Stimulated activated CD4-positive, alpha-beta T cell treated with anti-CD3 and anti-CD28 coated beads, Interleukin-15, amount 100 ng/mL, for 1 hour (primary cell): ENCODE measurements at regions not wholly inside any gene's neighbourhood (a gene's known extent, or its start where the extent isn't known, plus 50 kb on each side); places are given as distances from the start of the nearest gene placed in this dataset.
"Not testable (repeated sequence)": the region's sequence is repeated elsewhere in the genome, so short reads cannot be mapped to it uniquely, and the experiment has no call there.

ENCODE experiments used
- DNase-seq, 2 donors: peaks; one replicate each; pipeline ENCODE4 v3.0.0-alpha.2; 2020; ENCODE audit warnings: low read depth in 1 of 2, low spot score in 1 of 2

DNA sequence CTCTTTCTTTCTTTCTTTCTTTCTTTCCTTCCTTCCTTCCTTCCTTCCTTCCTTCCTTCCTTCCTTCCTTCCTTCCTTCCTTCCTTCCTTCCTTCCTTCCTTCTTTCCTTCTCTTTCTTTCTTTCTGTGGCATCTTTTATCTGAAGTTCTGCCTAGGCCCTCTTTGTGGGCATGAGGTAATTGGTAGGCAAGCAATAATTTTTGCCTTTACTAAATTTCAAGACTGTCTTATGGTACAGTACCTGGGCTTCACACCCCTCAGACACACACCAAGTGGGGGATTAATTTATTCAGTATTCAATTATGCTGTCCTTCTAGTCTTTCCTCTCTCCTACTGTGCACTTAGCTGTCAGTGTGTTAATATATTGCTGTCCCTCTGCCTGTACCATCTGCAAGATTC lies 155.5 kb downstream of the OXSM start:
- no peak for DNase-seq

DNA sequence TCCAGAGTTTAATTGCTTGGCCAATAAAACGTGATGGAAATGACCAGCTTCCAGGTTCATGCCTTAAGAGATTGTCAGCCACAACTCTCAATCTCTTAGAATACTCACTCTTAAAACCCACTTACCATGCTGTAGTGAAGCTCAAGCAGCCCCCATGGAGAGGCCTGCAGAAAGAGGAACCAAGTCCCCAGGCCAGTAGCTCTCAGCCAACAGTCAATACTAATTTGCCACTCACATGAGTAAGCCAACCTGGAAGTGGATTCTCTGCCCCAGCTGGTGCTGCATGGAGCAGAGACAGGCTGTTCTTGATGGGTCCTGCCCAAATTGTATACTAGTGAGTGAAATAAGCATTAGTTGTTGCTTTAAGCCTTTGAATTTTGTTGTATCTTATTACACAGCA lies 155.9 kb downstream of the OXSM start:
- DNase-seq: no peak

DNA sequence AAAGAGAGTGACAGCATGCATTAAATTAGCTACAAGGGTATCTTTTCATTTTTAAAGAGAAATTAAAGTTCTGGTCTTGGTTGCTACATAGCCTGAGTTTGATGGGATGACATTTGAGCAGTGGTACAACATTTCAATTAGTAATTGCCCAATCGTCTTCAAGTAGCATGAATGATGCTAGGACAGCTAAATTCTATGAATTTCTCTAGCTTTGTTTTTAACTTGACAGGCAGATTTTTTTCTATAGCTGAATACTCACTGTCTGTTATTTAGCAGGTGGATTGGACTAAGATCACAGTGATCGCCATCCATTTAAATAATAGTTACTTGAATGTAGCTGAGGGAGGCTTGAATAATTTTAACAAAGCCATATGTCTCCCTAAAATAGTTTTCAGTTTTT lies 162.2 kb downstream of the OXSM start:
- no peak for DNase-seq

- DNase-seq: no peak
These were observed 167.1 kb downstream of the OXSM start for GRCh38 chr3:25957026-25957425.

DNA sequence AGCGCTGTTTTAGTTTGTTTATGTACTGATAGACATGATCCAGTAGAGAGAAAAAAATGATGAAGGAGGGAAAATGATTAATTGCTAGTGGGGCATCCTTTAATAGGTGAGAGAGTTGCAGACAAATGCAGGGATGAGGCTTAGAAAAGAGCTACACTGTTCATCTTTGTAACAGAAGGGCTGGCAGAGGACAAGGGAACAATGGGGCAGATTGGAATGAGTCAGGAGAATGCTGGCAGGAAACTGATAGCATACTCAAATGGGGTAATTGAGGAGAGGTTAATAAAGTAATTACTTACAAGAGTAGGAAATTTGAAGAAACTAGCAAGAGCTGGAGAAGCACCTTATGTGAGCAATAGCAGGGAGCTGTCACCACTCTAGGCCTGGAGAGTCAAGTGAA lies 170.9 kb downstream of the OXSM start:
- no peak for DNase-seq

DNA sequence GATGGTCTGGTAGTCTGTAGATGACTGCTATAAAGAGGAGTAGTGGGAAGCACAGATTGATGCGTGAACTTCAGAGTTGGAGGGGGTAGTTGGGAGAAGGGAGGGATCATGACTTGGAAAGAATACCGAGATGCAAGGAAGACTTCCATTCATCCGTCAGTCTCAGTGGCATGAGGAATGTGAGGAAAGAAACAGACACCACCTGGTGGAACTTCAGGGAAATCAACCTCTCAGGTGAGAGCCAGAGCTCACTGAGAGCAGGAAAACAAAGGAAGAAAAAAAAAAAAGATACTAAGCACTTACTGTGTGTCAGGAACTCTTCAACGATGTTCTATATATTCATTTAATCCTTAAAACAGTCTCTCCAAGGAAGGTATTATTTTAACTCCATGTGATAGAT lies 172.4 kb downstream of the OXSM start:
- DNase-seq: no peak

- no peak for DNase-seq
These were observed 174.3 kb downstream of the OXSM start for GRCh38 chr3:25964141-25964540.

GRCh38 chr3:25967385-25967784 lies 177.5 kb downstream of the OXSM start:
- DNase-seq: no peak

- DNase-seq: no peak
These were observed 181.8 kb downstream of the OXSM start for GRCh38 chr3:25971736-25972135.

DNA sequence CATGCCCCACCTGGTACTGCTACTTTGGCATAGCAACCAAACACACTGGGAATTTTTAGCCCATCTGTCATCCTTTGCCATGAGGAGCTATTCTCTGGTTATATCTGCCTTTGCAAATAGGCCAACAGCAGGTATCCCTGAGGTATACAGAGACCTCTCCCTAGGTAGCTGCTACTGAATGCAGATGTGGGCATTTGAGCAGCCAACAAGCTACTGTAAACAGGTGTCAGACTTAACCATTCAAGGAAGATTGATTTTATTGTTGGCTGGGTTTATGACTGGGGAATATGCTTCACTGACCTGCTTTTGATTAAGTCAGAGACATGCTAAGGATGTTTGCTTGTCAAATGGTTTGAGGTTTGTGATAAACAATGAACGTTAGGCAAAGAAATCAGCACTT lies 183.2 kb downstream of the OXSM start:
- no peak for DNase-seq

GRCh38 chr3:25982756-25983155 lies 192.9 kb downstream of the OXSM start:
- no peak for DNase-seq

DNA sequence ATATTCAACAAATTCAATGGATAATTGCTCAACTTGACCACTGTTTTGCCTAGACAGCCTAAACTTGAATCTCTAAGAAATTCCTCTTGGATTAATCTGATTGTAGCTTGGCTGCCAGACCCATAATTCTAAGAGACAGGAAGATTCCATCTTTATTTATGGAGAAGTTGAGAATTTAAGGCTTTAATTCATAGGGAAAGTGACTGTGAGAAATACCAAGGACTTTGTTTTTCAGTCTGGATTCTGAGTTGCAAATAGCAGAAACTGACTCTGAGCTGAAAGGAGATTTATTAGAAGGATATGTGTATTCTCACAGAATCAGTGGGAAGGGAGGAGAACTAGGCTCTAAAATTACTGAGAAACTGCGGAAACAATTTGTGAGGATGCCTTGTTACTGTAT lies 195.7 kb downstream of the OXSM start:
- DNase-seq: no peak

DNA sequence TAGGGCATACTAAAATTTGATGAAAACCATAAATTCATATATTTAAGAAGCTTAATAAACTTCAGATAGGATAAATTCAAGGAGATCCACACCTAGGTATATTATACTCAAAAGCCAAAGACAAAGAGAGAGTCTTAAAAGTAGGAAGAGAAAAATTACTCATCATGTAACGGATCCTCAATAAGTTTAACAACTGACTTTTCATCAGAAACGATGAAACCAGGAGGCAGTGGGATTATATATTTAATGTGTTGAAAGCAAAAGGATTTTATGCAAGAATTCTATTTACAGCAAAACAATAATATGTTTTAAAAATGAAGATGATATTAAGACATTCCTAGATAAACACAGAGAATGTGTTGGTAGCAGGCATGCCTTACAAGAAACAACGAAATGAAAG lies 202.7 kb downstream of the OXSM start:
- DNase-seq: no peak

DNA sequence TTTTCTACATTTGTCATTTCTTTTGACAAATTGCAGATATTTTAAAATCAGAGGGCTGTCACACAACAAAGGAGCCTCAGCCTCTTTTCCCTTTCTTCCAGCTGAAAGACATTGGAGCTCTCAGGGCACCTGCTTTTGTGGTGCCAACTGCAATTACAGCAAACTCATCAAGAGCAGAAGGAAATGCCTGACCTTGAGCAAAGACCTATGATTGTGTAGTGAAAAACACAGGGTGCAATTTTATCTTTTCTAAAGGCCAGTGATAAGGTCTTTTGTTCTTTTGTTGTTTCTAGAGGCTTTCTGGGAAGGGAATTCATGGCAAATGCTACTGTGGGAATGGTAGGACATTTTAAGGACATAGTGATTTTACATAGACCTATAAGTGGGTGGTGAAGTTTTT lies 214.3 kb downstream of the OXSM start:
- DNase-seq: no peak

DNA sequence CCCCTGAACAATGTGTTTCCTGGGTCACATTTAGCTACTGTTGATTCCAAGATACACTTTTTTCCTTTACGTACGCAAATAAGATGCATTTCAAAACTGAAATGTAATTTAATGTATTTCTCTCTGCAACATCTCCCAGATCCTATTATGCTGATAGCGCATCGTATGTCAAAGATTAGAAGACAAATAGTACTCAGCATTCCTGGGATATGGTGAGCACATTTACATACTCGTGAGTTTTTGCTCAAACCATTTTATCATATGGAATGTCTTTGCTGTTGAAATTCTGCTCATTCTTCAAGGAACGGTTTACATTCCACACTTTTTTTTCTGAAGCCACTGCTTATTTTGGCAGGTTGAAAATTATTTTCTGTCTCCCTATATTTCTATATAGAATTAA lies 221.4 kb downstream of the OXSM start:
- DNase-seq: no peak

DNA sequence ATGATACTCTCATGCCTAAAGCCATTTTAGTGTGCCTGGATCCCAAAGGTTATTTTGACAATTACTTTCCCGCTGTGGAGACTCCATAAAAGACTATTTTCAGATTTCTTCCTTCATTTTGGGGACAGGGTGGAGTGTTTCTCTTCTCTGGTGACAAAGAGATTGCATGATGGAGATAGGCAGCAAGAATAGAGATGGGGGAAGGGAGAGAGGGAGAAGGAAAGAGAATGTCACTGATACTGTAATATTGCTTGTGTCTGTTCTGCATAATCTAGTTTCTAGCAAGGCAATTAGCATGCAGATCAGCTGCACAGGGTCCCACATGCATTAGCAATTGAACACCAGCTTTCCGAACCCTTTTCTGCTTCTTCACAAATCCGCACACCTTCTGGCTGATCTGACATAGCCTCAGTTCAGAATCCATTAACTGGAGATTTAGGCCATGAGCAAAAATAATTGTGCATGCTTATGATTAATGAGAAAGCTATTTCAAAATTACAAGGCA lies 222.4 kb downstream of the OXSM start:
- no peak for DNase-seq

GRCh38 chr3:26015752-26016151 lies 225.9 kb downstream of the OXSM start:
- no peak for DNase-seq

DNA sequence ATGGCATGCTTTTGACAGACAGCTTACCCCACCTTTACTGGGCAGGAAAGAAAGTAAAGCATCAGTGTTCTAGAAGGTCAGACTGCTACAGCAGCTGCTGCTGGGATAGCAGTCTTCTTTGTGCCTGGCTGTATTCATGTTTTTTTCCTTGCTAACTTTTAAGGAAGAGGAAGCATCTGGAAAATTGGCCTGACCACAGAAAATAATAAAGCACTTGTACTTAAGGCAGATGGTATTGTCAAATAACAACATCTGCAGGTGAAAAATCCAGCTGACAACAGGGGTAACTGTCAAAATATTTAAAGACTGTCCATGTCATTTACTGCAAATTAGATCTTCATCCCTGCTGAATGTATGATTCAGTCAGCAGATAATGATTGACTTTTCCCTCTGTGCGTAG lies 229.0 kb downstream of the OXSM start:
- no peak for DNase-seq

GRCh38 chr3:26024206-26024605 lies 234.3 kb downstream of the OXSM start:
- DNase-seq: not testable (repeated sequence)

- no peak for DNase-seq
These were observed 239.4 kb downstream of the OXSM start for GRCh38 chr3:26029321-26029720.

- DNase-seq: not testable (repeated sequence)
These were observed 252.2 kb downstream of the OXSM start for GRCh38 chr3:26042126-26042525.

DNA sequence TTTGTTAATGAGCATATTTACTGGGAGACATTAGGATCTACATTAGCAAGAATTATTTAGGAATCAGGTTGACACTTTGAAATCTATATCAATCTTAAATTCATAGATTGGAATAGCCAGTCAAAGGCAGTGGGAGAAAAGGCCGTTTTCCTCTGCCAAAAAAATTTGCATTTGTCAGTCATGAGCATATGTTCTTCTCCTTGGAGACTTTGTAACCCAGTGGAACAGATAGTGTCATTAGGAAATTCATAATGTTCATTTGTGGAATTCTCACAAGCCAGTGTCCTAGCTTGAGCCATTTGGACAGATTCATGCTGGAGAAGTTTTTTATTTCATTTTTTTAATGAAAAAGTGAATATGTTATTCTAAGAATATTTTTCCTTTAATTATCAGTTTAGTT lies 260.1 kb downstream of the OXSM start:
- DNase-seq: no peak

GRCh38 chr3:26050776-26051175 lies 260.9 kb downstream of the OXSM start:
- no peak for DNase-seq

DNA sequence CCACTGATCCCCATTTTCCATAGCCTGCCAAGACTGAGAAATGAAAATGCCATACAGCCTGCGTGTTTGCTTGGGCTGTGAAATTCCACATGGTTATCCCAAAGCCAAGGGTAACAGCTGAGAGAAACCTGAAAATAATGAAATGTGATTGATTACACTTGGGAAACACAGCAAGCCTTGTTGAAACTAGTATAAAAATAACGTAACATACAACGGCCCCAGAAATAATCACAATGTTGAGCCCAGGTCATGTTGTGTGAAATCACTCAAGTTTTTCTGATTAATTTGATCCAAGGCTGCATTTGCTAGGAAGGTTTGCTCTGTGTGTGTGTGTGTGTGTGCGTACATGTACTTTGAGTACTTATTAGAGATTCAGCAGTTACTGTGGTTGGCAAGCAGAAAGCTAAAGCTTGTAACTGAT lies 269.0 kb downstream of the OXSM start:
- no peak for DNase-seq
